GM21390 (cell line): ENCODE measurements at regions not wholly inside any gene's neighbourhood (a gene's known extent, or its start where the extent isn't known, plus 50 kb on each side); places are given as distances from the start of the nearest gene placed in this dataset.

Source experiments
- ATAC-seq: cut with Tn5 transposase; IDR thresholded peaks from one replicate; pipeline ENCODE4 v1.9.1; 2021; ENCODE audit not compliant: unreplicated experiment

- no peak for ATAC-seq
These were observed 267.3 kb upstream of the LYZL1 start for GRCh38 chr10:29021591-29021990.

- ATAC-seq, result no peak
These were observed 266.4 kb upstream of the LYZL1 start for GRCh38 chr10:29022513-29022912.

GRCh38 chr10:29023678-29024077, 265.2 kb upstream of the LYZL1 start:
- ATAC-seq, result no peak

GRCh38 chr10:29026065-29026797, 262.6 kb upstream of the LYZL1 start:
- no peak for ATAC-seq

- no peak for ATAC-seq
These were observed 261.9 kb upstream of the LYZL1 start for GRCh38 chr10:29026802-29027580.

GRCh38 chr10:29028486-29028885, 260.4 kb upstream of the LYZL1 start:
- ATAC-seq, result no peak

- no peak for ATAC-seq
These were observed 258.0 kb upstream of the LYZL1 start for GRCh38 chr10:29030900-29031299.

- ATAC-seq, result no peak
These were observed 256.7 kb upstream of the LYZL1 start for GRCh38 chr10:29032169-29032568.

GRCh38 chr10:29033311-29033940, 255.4 kb upstream of the LYZL1 start:
- peak; percentile 78 for ATAC-seq

GRCh38 chr10:29034592-29034991, 254.3 kb upstream of the LYZL1 start:
- ATAC-seq, result no peak

- ATAC-seq, result no peak
These were observed 253.1 kb upstream of the LYZL1 start for GRCh38 chr10:29035721-29036120.

GRCh38 chr10:29037348-29038113, 251.3 kb upstream of the LYZL1 start:
- ATAC-seq, result no peak

GRCh38 chr10:29039091-29039490, 249.8 kb upstream of the LYZL1 start:
- no peak for ATAC-seq

GRCh38 chr10:29039677-29040189, 249.1 kb upstream of the LYZL1 start:
- no peak for ATAC-seq

- ATAC-seq, result no peak
These were observed 247.3 kb upstream of the LYZL1 start for GRCh38 chr10:29041616-29042015.

GRCh38 chr10:29048506-29048905, 240.4 kb upstream of the LYZL1 start:
- no peak for ATAC-seq

GRCh38 chr10:29050081-29050480, 238.8 kb upstream of the LYZL1 start:
- no peak for ATAC-seq

GRCh38 chr10:29055101-29055500, 233.8 kb upstream of the LYZL1 start:
- ATAC-seq, result no peak

- no peak for ATAC-seq
These were observed 232.1 kb upstream of the LYZL1 start for GRCh38 chr10:29056729-29057128.

- no peak for ATAC-seq
These were observed 231.0 kb upstream of the LYZL1 start for GRCh38 chr10:29057822-29058331.
